ENCODE measurements at regions not wholly inside any gene's neighbourhood (a gene's known extent, or its start where the extent isn't known, plus 50 kb on each side); places are given as distances from the start of the nearest gene placed in this dataset.

DNA sequence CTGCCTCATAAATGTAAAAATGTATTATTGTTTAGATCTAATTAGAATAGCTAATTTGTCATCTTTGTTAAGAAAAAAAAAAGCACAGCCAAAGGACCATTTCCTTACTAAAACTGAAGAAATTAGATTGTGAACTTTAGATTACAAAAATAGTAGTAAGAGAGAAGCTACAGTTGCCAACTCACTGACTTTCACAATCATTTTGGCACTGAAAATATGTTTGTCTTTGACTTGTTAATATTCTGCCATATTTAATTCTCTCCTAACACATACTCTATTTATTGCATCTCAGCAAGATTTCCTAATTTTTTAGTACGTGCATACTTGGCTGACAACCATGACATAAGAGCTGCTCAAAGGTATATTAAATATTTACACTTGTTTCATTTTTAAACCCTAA lies 297.1 kb downstream of the TUSC1 start:
- DNase-seq (ENCODE audit: low spot score) = no peak
- Mint-ChIP-seq H3K36me3 (ENCODE audit: low read depth, unreplicated experiment) (no peaks in the 10 kb centered on the region), H3K4me1 (ENCODE audit: unreplicated experiment) (no peaks in the 10 kb centered on the region), H3K4me3 (ENCODE audit: unreplicated experiment) (no peak overlapping the region), H3K9me3 (ENCODE audit: unreplicated experiment) (no peaks in the 10 kb centered on the region), H3K27ac (ENCODE audit: unreplicated experiment) (no peak overlapping the region), H3K27me3 (ENCODE audit: unreplicated experiment) (no peaks in the 10 kb centered on the region)
- TF ChIP-seq, protein P1, sequence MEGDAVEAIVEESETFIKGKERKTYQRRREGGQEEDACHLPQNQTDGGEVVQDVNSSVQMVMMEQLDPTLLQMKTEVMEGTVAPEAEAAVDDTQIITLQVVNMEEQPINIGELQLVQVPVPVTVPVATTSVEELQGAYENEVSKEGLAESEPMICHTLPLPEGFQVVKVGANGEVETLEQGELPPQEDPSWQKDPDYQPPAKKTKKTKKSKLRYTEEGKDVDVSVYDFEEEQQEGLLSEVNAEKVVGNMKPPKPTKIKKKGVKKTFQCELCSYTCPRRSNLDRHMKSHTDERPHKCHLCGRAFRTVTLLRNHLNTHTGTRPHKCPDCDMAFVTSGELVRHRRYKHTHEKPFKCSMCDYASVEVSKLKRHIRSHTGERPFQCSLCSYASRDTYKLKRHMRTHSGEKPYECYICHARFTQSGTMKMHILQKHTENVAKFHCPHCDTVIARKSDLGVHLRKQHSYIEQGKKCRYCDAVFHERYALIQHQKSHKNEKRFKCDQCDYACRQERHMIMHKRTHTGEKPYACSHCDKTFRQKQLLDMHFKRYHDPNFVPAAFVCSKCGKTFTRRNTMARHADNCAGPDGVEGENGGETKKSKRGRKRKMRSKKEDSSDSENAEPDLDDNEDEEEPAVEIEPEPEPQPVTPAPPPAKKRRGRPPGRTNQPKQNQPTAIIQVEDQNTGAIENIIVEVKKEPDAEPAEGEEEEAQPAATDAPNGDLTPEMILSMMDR (IDR thresholded peaks at IDR 0.05; ENCODE audit: unreplicated experiment) = no peak

GRCh38 chr9:25377039-25377438 lies 301.2 kb downstream of the TUSC1 start:
- TF ChIP-seq, protein P1 (IDR thresholded peaks at IDR 0.05; ENCODE audit: unreplicated experiment) = no peak
- Mint-ChIP-seq H3K27ac (ENCODE audit: unreplicated experiment) (no peak overlapping the region), H3K4me1 (ENCODE audit: unreplicated experiment) (no peaks in the 10 kb centered on the region), H3K36me3 (ENCODE audit: low read depth, unreplicated experiment) (no peaks in the 10 kb centered on the region), H3K9me3 (ENCODE audit: unreplicated experiment) (no peaks in the 10 kb centered on the region), H3K27me3 (ENCODE audit: unreplicated experiment) (no peaks in the 10 kb centered on the region), H3K4me3 (ENCODE audit: unreplicated experiment) (no peak overlapping the region)
- no peak for DNase-seq (ENCODE audit: low spot score)

GRCh38 chr9:25374281-25374680 lies 304.0 kb downstream of the TUSC1 start:
- no peak overlapping the region for H3K4me3 Mint-ChIP-seq (ENCODE audit: unreplicated experiment)
- no peaks in the 10 kb centered on the region for H3K9me3 Mint-ChIP-seq (ENCODE audit: unreplicated experiment)
- H3K4me1 Mint-ChIP-seq (ENCODE audit: unreplicated experiment) = no peaks in the 10 kb centered on the region
- no peaks in the 10 kb centered on the region for H3K36me3 Mint-ChIP-seq (ENCODE audit: low read depth, unreplicated experiment)
- no peaks in the 10 kb centered on the region for H3K27me3 Mint-ChIP-seq (ENCODE audit: unreplicated experiment)
- no peak overlapping the region for H3K27ac Mint-ChIP-seq (ENCODE audit: unreplicated experiment)
- no peak for DNase-seq (ENCODE audit: low spot score)
- TF ChIP-seq, protein P1 (IDR thresholded peaks at IDR 0.05; ENCODE audit: unreplicated experiment) = no peak

- no peak overlapping the region for H3K27ac Mint-ChIP-seq (ENCODE audit: unreplicated experiment)
- no peaks in the 10 kb centered on the region for H3K36me3 Mint-ChIP-seq (ENCODE audit: low read depth, unreplicated experiment)
- no peaks in the 10 kb centered on the region for H3K4me1 Mint-ChIP-seq (ENCODE audit: unreplicated experiment)
- DNase-seq (ENCODE audit: low spot score) = no peak
- TF ChIP-seq, protein P1 (IDR thresholded peaks at IDR 0.05; ENCODE audit: unreplicated experiment) = no peak
- H3K4me3 Mint-ChIP-seq (ENCODE audit: unreplicated experiment) = no peak overlapping the region
- no peaks in the 10 kb centered on the region for H3K9me3 Mint-ChIP-seq (ENCODE audit: unreplicated experiment)
- no peaks in the 10 kb centered on the region for H3K27me3 Mint-ChIP-seq (ENCODE audit: unreplicated experiment)
These were observed 311.3 kb downstream of the TUSC1 start for GRCh38 chr9:25366906-25367305.

DNA sequence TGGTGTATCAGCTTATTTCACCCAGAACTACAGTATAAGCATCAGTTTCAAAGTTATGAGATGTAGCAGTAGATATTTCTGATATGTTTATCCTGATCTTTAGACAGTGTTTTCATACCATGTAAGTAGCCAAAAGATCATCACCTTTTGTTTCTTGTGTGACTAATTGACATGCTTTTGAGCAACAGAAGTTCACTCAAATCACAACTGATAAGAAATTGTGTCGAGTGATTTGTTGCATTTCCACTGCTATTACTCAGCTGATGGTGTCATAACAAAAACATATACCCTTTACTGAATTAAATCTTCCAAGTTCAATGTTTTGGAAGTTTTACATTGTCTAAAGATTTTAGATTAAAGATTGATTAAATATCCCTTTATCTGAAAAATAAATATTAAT lies 324.5 kb downstream of the TUSC1 start:
- no peaks in the 10 kb centered on the region for H3K27me3 Mint-ChIP-seq (ENCODE audit: unreplicated experiment)
- peaks cover 8% of the 10 kb centered on the region for H3K9me3 Mint-ChIP-seq (ENCODE audit: unreplicated experiment)
- no peaks in the 10 kb centered on the region for H3K4me1 Mint-ChIP-seq (ENCODE audit: unreplicated experiment)
- H3K36me3 Mint-ChIP-seq (ENCODE audit: low read depth, unreplicated experiment) = peaks cover 4% of the 10 kb centered on the region
- no peak for DNase-seq (ENCODE audit: low spot score)
- H3K4me3 Mint-ChIP-seq (ENCODE audit: unreplicated experiment) = no peak overlapping the region
- H3K27ac Mint-ChIP-seq (ENCODE audit: unreplicated experiment) = no peak overlapping the region
- TF ChIP-seq, protein P1 (IDR thresholded peaks at IDR 0.05; ENCODE audit: unreplicated experiment) = no peak
